ENCODE measurements at regions not wholly inside any gene's neighbourhood (a gene's known extent, or its start where the extent isn't known, plus 50 kb on each side); places are given as distances from the start of the nearest gene placed in this dataset.

- Histone ChIP-seq H4K8ac (replicated peaks; ENCODE audit: insufficient read length, low read depth, low read length) (no peak overlapping the region), H2BK120ac (ENCODE audit: low read depth, low read length, poor library complexity, severe bottlenecking) (no peak overlapping the region), H2BK12ac (ENCODE audit: insufficient read length, low read depth, low read length) (no peak overlapping the region), H3K4ac (ENCODE audit: low read depth, low read length) (no peak overlapping the region), H3K27ac (ENCODE audit: insufficient read length, low read depth, low read length) (no peak overlapping the region), H4K20me1 (ENCODE audit: control insufficient read depth, insufficient read depth, insufficient read length) (no peaks in the 10 kb centered on the region), H3K4me1 (ENCODE audit: insufficient read depth, low read length) (no peaks in the 10 kb centered on the region), H2BK20ac (ENCODE audit: low read depth, low read length, poor library complexity, severe bottlenecking) (no peak overlapping the region), H3K4me2 (ENCODE audit: insufficient read depth, insufficient read length, low read length) (no peak overlapping the region), H2BK5ac (ENCODE audit: insufficient read length, low read length) (no peak overlapping the region), H3K79me2 (ENCODE audit: insufficient read depth, low read length) (no peaks in the 10 kb centered on the region), H3K23ac (ENCODE audit: insufficient read length, low read depth, low read length) (no peak overlapping the region), H2BK15ac (ENCODE audit: low read depth, low read length) (no peak overlapping the region), H2AK5ac (ENCODE audit: insufficient read length, low read length) (no peak overlapping the region), H3K9me3 (ENCODE audit: control insufficient read depth, low read depth, low read length) (no peaks in the 10 kb centered on the region), H4K91ac (ENCODE audit: insufficient read length, low read depth, low read length) (no peak overlapping the region), H3K79me1 (ENCODE audit: insufficient read depth, low read depth, low read length, poor library complexity, severe bottlenecking) (no peaks in the 10 kb centered on the region), H4K5ac (ENCODE audit: insufficient read length, low read depth, low read length) (no peak overlapping the region), H3T11ph (ENCODE audit: low read length) (no peak overlapping the region), H3K14ac (ENCODE audit: insufficient read depth, low read length) (no peak overlapping the region), H3K23me2 (ENCODE audit: insufficient read length, low read depth, low read length, poor library complexity, severe bottlenecking) (no peaks in the 10 kb centered on the region), H3K18ac (ENCODE audit: insufficient read length, low read depth, low read length) (no peak overlapping the region), H3K56ac (ENCODE audit: insufficient read length, low read depth, low read length) (no peak overlapping the region), H3K9ac (ENCODE audit: extremely low read depth, insufficient read length, low read length) (no peak overlapping the region), H2AFZ (ENCODE audit: low read length) (no peak overlapping the region), H3K27me3 (ENCODE audit: insufficient read depth, low read length) (no peaks in the 10 kb centered on the region)
- no peak for TF ChIP-seq CTCF (conservative IDR thresholded peaks at IDR 0.05)
- Mint-ChIP-seq H3K36me3 (ENCODE audit: insufficient read depth in 1 of 3, low read depth in 3 of 3) (no peaks in the 10 kb centered on the region), H3K4me1 (no peaks in the 10 kb centered on the region), H3K27me3 (ENCODE audit: low read depth) (no peaks in the 10 kb centered on the region), H3K9me3 (no peaks in the 10 kb centered on the region), H3K27ac (no peak overlapping the region), H3K4me3 (no peak overlapping the region)
- no CpG with 5 or more reads among the region's 1 CpG for WGBS (ENCODE audit: extremely low coverage, insufficient read length, low lambda C conversion rate)
- DNase-seq = no peak
Measured at GRCh38 chr18:73355121-73355520, 487.3 kb upstream of the NETO1 start.

Measured in H9 (cell line).